ENCODE measurements at regions not wholly inside any gene's neighbourhood (a gene's known extent, or its start where the extent isn't known, plus 50 kb on each side); places are given as distances from the start of the nearest gene placed in this dataset.
A peak's percentile ranks its signal among the peaks of the same experiment; 100 is the strongest.
"Not testable (repeated sequence)": the region's sequence is repeated elsewhere in the genome, so short reads cannot be mapped to it uniquely, and the experiment has no call there.

DNA sequence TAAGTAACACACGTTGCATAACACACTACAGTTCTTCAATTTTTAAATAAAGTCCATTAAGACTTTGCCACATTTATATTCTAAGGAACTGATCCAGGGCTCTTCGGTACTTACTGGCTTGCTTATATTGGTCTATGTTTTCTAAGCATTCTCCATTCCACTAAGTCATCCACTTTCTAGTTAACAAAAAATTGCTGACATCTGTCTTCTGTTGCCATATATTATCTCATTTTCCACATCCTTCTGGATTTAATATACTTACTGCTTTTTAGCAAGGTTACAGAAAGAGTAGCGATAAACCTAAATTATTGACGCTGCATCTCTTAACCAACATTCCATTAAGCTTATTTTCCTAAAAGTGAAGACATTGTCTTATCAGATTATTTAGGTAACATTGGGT is 238.4 kb upstream of the LRIG3 start:
- DNase-seq (ENCODE audit: low read depth in 4 of 4, low spot score in 3 of 4): no peak

DNA sequence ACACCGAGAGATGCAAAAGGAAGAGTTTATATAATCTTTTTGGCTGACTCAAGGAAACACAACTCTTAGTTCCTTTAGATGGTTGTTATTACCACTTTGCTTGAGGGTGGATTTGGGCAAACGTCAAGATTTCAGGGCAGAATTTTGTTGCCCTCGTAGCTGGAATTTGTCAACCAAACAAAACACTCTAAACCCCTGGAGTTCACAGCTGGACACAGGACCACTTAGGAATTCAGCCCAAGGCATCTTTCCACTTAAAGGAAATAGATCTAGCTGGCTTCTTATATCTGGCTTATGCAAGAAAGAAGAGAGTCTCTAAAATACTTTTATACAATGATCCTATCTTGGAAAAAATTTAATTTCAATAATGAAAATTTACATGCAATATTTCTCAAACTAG is 237.8 kb upstream of the LRIG3 start:
- no peak for DNase-seq (ENCODE audit: low read depth in 4 of 4, low spot score in 3 of 4)

DNA sequence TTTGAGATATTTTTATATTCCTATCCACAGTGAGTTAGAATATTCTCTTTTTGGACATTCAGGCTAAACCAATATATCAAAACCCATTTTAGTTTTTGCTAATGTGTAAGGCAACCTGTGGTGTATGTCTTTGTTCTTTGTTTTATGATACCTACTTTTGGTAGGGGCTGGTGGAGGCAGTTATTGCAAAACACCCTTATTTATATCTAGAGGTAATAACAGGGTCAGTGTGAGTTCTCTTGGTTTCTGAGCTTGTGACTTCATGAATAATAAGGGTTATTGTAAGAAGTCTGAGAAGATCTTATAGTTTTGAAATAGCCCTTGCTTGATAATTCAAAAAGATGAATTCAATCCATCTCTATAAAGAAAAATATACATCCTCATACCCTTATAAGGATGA is 235.1 kb upstream of the LRIG3 start:
- no peak for DNase-seq (ENCODE audit: low read depth in 4 of 4, low spot score in 3 of 4)

DNA sequence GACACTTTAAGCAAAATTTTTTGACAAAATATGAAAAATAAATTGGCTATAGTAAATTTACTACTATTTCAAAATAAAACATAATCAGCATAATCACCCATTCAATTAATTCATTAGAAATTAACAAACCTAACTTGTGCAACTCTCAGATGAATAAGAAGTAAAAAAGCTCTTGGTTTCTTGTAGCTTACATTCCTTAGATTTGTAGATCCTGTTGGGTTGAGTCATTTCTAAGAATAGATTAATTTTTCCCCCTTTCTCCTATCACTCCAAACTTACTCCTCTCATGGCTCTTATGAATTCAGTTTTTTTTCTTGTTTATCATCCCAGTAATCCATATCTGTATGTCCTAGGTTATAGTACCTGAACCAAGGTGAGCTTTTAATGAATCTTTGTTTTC is 230.9 kb upstream of the LRIG3 start:
- DNase-seq (ENCODE audit: low read depth in 4 of 4, low spot score in 3 of 4): no peak

DNA sequence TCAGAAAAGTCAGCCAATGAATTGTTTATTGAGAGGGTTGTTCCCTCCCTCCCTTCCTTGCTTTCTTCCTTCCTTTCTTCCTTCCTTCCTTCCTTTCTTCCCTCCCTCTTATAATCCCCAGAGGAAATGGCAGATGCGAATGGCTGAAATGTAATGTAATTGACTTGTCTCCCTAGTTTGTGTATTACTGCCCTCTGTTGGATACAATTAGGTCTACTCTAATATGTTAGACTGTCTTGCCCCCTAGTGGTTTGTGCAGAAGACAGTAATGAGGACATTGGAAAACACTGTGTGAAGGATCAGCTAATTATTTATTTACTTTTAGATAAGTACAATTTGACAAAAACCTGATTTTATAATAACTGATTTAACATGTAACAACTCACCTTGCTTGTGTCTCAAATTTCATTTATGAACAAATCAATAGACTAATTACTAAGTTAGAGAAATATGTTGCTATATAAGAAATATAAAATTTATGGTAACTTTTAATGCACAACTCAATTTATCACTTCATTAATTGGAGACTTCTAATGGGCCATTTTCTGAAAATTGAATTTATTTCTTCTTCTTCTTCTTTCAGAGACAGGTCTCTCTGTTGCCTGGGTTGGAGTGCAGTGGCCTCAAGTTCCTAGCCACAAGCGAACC is 229.8 kb upstream of the LRIG3 start:
- peak; percentile 53 to 60 (median 54) for DNase-seq (ENCODE audit: low read depth in 4 of 4, low spot score in 3 of 4)

DNA sequence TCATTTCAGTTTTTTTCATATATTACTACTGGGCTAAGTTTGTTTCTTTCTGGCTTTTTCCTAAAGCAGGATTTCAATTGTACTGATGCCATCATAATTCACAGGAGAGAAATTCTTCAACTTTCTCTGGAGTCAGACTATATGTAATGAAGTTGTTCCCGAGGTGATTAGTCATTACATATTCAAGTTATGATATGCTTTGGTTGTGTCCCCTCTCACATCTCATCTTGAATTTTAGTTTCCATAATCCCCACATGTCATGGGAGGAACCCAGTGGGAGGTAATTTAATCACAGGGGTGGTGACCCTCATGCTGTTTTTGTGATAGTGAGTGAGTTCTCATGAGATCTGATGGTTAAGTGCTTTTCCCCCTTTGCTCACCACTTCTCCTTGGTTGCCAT is 227.5 kb upstream of the LRIG3 start:
- DNase-seq (ENCODE audit: low read depth in 4 of 4, low spot score in 3 of 4): no peak

DNA sequence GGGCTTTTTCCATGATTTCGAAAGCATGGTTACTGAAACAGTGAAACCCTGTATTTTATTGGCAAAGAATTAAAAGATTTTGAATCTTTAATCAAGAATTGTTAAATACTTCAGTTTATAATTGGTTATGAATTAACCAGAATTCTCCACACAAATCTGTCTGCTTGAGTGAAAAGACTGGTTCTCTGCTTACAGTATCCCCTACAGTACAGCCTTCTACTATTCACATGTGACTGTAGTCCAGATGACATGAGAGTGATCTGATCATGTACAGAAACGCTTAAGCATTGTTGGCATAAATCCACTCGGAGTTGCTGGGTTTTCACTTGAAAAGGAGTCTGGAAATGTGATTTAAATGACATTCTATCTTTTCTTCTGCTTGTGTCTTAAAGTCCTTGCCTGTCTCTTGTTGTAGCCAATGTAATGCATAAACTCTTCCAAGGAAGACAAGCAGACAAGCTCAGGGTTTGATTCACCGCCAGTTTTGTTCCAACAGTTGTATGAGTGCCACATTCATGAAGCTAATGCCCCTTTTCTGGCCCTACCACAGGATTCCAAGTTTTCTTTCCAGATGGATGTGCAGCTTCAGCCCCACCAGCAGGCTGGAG is 222.0 kb upstream of the LRIG3 start:
- DNase-seq (ENCODE audit: low read depth in 4 of 4, low spot score in 3 of 4): no peak

DNA sequence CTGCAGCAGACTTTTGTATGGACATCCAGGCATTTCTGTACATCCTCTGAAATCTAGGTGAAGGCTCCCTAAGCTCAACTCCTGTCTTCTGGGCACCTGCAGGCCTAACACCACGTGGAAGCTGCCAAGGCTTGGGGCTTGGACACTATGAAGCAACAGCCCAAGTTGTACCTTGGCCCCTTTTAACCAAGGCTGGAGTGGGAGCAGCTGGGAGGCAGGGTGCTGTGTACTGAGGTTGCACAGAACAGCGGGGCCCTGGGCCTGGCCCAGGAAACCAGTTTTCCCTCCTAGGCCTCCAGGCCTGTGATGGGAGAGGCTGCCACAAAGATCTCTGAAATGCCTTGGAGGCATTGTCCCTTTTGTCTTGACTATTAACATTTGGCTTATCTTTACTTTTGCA is 214.4 kb upstream of the LRIG3 start:
- no peak for DNase-seq (ENCODE audit: low read depth in 4 of 4, low spot score in 3 of 4)

DNA sequence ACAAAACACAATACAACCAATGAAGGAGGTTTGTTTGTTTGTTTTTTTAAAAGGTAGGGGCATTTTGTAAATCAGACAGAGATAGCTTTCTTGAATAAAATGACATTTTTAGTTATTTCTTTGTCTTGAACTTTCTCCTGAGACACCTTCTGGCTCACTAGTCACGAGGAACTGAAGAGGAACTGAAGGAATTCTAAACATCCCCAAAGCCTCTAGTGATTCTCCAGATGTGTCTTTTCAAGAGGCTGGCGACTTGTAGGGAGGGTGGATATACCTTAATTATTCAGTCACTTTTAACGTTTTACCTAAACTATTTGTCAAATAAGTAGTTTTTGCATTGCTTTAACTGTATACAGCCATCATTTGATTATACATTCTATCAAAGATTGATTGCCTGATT is 211.2 kb upstream of the LRIG3 start:
- DNase-seq (ENCODE audit: low read depth in 4 of 4, low spot score in 3 of 4): no peak

DNA sequence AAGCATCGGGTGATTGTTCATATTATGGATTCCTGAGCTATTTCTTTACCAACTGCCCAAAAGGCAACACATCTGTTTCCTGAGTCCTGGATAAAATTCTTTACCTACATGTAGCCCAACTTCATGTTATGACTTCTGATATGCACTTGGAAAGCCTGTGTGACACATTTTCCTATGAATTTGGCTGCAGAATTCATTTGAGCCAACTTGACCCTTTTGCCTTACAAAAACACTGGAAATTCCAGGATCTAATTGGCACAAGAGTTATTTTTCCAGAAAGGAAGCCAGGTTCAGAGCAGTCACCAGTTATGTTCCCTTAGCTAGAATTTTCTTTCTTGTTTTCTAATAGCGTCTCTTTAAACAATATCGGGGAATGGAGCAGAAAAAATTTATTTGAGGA is 202.5 kb upstream of the LRIG3 start:
- no peak for DNase-seq (ENCODE audit: low read depth in 4 of 4, low spot score in 3 of 4)

DNA sequence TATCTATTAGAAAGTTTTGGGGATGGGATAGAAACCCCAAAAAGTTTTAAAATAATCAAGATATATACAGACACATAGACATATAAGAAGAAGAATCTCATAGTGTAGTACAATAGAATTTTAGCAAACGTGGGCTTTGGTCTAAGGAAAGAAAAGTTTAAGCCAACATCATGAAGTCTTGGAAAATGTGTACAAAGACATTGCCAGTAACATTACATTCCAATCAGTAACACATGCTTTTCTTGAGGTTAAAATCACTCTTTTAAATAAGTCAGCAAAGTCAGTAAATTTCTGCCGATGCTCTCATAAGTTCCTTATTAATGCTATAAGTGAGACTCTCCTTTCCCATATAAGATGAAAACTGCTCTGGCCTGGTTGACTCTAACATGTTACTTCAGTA is 201.1 kb upstream of the LRIG3 start:
- no peak for DNase-seq (ENCODE audit: low read depth in 4 of 4, low spot score in 3 of 4)

DNA sequence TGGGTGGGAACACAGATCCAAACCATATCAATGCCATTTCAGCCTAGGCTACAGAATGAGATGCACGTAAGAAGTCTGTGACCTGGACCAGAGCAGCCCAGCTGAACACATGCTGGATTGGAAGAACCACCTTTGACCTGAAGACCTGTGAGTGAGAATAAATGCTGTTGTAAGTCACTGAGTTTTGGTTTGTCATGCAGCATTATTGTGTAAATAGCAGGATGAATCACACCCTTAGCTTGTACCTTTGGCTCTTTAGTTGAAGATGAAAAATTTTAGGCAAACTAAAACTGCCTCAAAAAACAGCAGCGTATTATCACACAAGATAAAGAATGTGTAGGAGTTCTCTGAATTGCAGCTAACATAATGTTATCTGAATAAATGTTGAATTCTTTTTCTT is 199.4 kb upstream of the LRIG3 start:
- no peak for DNase-seq (ENCODE audit: low read depth in 4 of 4, low spot score in 3 of 4)

DNA sequence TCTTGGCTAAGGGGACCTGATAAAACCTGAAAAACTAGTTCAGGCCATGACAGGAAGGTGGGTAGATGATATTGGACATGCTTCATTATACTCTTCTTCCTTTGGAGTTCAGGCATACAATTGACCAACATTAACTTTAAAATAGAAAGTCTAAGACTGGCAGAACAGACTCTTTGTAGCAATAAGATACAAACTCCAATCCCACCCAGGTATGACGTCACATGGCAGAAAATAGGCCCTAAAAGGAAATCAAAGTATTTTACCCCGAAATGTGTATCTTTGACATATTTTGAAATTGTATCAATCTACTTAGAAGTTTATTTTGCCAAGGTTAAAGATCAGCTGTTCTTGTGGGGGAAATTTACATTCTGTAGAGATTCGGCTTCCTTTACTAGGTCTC is 198.1 kb upstream of the LRIG3 start:
- no peak for DNase-seq (ENCODE audit: low read depth in 4 of 4, low spot score in 3 of 4)

DNA sequence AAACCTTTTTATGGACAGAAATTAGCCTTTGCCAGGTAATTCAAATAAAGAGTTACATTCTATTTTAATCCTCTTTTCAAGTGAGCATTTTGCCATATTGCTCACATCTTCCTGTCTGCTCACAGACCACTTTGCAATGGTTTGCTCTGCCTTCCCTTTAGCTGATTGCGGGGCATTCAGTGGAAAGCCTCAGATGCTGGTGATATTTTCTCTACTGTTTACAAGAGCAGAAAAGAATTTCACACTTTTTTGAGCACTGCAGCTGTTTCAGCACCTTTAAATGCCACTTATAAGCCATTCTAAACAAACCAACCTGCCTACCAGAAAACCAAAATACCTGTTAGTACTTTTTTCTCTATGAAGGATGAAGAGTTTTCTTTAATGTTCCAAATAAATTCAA is 195.7 kb upstream of the LRIG3 start:
- DNase-seq (ENCODE audit: low read depth in 4 of 4, low spot score in 3 of 4): no peak

DNA sequence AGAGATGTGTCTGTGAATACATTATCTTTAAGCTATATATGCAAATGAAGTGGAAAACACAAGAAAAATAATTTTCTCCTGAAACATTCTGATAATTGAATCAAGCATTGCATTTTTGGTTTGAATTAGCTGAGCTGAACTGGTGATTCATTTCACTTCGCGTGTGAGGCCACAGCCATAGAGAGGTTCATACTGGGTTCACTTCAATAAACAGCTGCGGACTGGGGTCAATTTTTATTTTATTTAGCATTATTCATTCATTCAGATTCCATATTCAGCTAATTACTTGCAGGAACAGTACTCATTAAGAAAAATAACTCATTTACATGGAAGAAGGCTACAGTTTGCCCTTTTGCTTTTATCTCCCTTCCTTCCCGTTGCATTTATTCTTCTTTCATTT is 195.2 kb upstream of the LRIG3 start:
- DNase-seq (ENCODE audit: low read depth in 4 of 4, low spot score in 3 of 4): no peak

DNA sequence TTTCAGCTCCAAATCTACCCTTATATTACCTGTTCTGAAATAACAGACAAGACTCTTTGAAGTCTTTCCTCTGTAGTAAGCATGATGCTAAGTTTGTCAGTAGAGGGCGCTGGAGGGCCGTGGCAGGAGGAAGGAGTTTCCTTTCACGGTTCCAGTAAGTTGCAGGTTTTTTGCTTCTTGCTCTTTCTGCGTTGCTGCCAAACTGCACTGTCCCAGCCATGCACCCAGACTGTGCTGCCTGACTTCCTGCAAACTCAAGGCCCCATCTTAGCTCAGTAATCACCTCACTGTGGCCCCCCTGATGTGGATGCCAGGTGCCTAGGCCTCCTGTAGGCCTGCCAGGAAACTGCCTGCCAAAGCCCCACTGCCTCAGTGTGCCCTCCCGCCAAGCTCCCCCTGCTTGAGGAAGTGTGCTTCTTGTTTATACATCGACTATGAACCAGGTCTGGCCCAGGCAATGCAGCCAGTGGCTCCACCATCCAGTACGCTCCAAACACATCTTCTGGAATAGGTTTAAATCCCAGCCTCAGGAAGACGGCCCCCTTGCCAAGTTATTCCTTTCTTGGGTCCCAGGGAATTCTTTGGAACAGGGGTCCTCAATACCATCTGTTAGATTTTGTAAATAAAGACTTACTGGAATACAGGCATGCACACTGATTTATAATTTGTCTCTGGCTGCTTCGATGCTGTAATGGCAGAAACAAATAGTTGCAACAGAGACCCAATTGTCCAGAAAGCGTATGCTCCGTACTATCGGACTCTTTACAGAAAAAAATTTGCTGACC is 193.7 kb upstream of the LRIG3 start:
- DNase-seq (ENCODE audit: low read depth in 4 of 4, low spot score in 3 of 4): peak; percentile 47 to 75 (median 59)

DNA sequence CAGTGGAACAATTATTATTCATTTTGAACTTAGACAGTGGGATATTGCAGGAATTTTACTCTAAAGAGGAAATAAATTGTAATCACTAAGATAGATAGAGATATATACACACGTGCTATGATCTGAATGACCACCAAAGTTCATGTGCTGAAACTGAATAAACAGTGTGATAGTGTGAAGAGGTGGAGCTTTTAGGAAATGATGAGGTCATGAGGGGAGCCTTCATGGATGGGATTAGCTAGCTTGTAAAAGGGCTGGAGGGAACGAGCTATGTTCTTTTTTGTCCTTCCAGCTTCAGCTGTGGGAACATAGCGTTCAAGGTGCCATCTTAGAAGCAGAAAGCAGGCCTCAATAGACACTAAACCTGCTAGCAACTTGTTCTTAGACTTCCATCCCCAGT is 191.5 kb upstream of the LRIG3 start:
- no peak for DNase-seq (ENCODE audit: low read depth in 4 of 4, low spot score in 3 of 4)

DNA sequence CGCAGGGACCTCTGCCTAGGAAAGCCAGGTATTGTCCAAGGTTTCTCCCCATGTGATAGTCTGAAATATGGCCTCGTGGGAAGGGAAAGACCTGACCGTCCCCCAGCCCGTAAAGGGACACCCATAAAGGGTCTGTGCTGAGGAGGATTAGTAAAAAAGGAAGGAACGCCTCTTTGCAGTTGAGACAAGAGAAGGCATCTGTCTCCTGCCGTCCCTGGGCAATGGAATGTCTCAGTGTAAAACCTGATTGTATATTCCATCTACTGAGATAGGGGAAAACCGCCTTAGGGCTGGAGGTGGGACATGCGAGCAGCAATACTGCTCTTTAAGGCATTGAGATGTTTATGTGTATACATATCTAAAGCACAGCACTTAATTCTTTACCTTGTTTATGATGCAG is 188.2 kb upstream of the LRIG3 start:
- DNase-seq (ENCODE audit: low read depth in 4 of 4, low spot score in 3 of 4): not testable (repeated sequence)

DNA sequence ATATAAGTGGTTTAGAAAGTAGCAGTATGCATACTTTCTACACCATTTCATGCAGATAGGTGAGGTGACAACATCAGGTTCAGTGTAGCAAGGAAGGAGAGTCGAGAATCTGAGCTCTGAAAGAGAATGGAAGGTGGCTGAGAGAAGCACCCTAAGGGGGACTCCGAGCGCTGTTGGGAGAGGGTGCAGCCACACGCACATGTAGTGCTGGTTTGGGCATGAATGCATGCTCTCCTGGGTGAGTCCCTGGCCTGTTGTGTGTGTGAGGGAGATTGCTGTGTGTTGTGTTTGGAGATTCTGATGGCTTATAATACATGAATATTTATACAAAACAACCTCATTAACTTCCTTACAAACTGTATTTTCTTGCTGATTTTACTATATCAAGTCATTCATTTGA is 180.3 kb upstream of the LRIG3 start:
- DNase-seq (ENCODE audit: low read depth in 4 of 4, low spot score in 3 of 4): no peak

DNA sequence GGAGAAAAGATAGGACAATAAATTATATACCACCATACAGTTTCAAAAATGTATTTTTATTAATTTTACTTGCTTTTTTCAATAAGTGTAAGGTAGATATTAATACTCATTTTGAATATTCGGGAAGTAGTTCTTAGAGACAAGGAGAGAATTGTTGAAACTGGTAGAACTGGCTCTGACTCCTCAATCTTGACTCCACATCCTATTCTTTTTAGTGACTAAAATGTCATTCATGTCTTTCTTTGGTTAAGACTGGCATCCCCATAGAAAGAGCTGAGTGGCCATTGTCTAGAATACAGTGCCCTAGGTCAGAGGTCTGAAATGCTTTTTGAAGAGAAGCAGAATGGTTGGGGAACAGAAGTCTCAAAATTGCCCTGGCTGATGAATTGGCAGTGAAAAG is 177.6 kb upstream of the LRIG3 start:
- no peak for DNase-seq (ENCODE audit: low read depth in 4 of 4, low spot score in 3 of 4)

DNA sequence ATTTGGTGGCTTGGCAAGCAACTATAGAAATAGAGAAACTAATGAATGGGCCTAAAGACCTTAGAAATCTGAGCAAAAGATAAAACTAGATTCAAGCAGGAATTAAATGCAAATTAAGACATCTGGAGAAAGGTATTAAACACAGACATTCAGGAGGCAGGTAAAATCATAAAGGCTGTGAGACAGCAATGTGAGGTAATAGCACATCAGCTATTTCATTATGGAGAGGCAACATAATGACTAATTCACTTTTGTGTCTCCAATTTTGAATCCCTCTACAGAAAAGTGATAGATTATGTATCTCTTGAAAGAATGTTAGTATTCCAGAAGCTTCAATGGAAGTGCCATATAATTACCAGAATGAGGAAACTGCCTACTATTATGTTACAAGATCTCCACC is 175.9 kb upstream of the LRIG3 start:
- DNase-seq (ENCODE audit: low read depth in 4 of 4, low spot score in 3 of 4): no peak

DNA sequence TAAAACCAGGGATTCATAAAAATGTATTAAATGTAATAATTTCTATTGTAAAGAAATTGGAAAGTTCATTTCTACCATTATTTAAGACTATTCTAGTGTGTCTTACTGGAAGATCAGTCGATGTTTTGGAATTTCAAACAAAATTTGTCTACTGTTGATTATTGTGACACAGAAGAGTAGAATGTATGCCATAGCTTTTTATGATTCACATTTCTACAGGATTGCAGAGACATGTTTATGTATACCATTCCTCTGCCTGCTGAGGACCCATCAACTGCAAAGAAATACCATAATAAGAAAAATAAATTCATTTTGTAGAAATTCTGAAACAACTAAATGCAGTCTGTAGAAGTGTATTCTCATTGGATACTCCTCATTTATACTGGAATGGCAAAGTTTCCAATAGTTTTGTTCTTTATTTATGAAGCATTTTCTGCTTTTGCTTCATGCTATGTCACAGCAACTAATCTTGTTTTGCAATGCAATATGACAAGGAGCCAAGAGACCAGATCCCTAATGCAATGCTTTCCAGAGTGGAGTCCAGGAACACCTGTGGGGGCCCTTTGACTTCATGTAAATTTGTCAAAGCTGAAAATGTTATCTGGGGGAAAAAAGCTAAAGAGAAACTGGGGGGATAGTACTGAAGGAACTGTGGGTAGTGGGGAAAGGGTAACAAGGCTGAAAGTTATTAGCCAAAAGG is 172.9 kb upstream of the LRIG3 start:
- DNase-seq (ENCODE audit: low read depth in 4 of 4, low spot score in 3 of 4): no peak

Measured in left renal pelvis (tissue), 4 donors.